Activated T-helper 1 cell treated with anti-CD3 and anti-CD28 coated beads, Interleukin-12 subunit alpha, Interleukin-12 subunit beta, Interleukin-2, Interleukin-4 antibody, amounts not matched to agents 30 ng/mL and 10 ng/mL and 1 ng/mL, durations not matched to agents 14 hours and 24 hours and 36 hours (primary cell): ENCODE measurements at regions not wholly inside any gene's neighbourhood (a gene's known extent, or its start where the extent isn't known, plus 50 kb on each side); places are given as distances from the start of the nearest gene placed in this dataset.
"Not testable (repeated sequence)": the region's sequence is repeated elsewhere in the genome, so short reads cannot be mapped to it uniquely, and the experiment has no call there.

Experiments used
- DNase-seq: peaks from one replicate; pipeline ENCODE4 v3.0.0; 2021; ENCODE audit warnings: low spot score
- H3K27ac Mint-ChIP-seq: one replicate; pipeline ENCODE4 v1.8.0; 2021; ENCODE audit warnings: mild to moderate bottlenecking, mixed read lengths
- H3K27me3 Mint-ChIP-seq: one replicate; pipeline ENCODE4 v1.8.0; 2022; ENCODE audit warnings: mild to moderate bottlenecking, moderate library complexity, mixed read lengths; ENCODE audit not compliant: insufficient read depth
- H3K36me3 Mint-ChIP-seq: one replicate; pipeline ENCODE4 v1.8.0; 2021; ENCODE audit warnings: low read depth, mixed read lengths
- H3K4me1 Mint-ChIP-seq: one replicate; pipeline ENCODE4 v1.8.0; 2021; ENCODE audit warnings: low read depth, mixed read lengths
- H3K4me3 Mint-ChIP-seq: one replicate; pipeline ENCODE4 v1.8.0; 2021; ENCODE audit warnings: mild to moderate bottlenecking, moderate library complexity, mixed read lengths
- H3K9me3 Mint-ChIP-seq: one replicate; pipeline ENCODE4 v1.8.0; 2021; ENCODE audit warnings: mixed read lengths
- intact Hi-C: fragments of 100-400 bp; cut with micrococcal nuclease; formaldehyde crosslinking; loops from one replicate; pipeline ENCODE4 v1.15.1; 2024

GRCh38 chr2:192465141-192465540, 270.4 kb upstream of the TMEFF2 start:
- Mint-ChIP-seq H3K4me1 (no peaks in the 10 kb centered on the region), H3K4me3 (no peak overlapping the region), H3K36me3 (no peaks in the 10 kb centered on the region), H3K27me3 (no peaks in the 10 kb centered on the region), H3K9me3 (no peaks in the 10 kb centered on the region), H3K27ac (no peak overlapping the region)
- no peak for DNase-seq
- intact Hi-C loops, result no loop called here

DNA sequence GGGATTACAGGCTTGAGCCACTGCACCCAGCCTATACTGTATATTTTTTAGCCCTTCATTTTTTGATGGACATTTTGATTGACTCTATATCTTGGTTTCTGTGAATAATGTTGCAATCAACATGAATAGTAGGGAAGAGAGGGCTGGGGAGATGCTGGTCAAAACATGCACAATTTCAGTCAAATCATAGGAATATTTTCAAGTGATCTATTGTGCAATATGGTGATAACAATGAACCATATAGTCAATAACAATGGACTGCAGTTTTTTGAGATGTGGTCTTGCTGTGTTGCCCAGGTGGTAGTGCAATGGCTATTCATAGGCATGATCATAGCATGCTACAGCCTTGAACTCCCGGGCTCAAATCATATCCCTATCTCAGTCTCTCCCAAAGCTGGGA, 264.7 kb upstream of the TMEFF2 start:
- DNase-seq, result no peak
- no peaks in the 10 kb centered on the region for H3K27me3 Mint-ChIP-seq
- H3K9me3 Mint-ChIP-seq, result no peaks in the 10 kb centered on the region
- H3K27ac Mint-ChIP-seq, result no peak overlapping the region
- H3K4me3 Mint-ChIP-seq, result no peak overlapping the region
- H3K4me1 Mint-ChIP-seq, result no peaks in the 10 kb centered on the region
- intact Hi-C loops, result no loop called here
- H3K36me3 Mint-ChIP-seq, result no peaks in the 10 kb centered on the region

DNA sequence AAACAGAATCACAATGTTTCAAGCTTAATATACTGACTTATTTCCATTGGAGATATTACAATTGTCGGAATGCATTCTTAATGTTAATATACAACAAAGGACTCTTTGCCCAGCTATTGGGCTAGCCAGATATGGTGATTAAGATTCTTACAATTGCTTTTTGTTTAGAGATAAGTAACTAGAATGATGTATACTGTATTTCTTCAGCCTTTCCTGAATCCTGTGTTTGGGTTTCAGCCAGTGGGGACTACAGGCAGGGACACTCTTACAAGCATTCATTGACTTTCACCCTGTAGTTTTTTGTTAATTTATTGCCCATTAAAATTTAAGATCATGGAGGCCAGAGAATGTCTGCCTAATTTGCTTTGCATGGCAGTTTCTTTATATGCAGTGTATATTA, 254.1 kb upstream of the TMEFF2 start:
- H3K4me1 Mint-ChIP-seq, result no peaks in the 10 kb centered on the region
- no peaks in the 10 kb centered on the region for H3K36me3 Mint-ChIP-seq
- H3K27ac Mint-ChIP-seq, result no peak overlapping the region
- no peak for DNase-seq
- no peaks in the 10 kb centered on the region for H3K9me3 Mint-ChIP-seq
- intact Hi-C loops, result no loop called here
- H3K4me3 Mint-ChIP-seq, result no peak overlapping the region
- no peaks in the 10 kb centered on the region for H3K27me3 Mint-ChIP-seq

- Mint-ChIP-seq H3K27me3 (no peaks in the 10 kb centered on the region), H3K27ac (no peak overlapping the region)
Observed at GRCh38 chr2:192444286-192444838, 249.6 kb upstream of the TMEFF2 start.

GRCh38 chr2:192443831-192444230, 249.1 kb upstream of the TMEFF2 start:
- no peak overlapping the region for H3K4me3 Mint-ChIP-seq
- H3K9me3 Mint-ChIP-seq, result no peaks in the 10 kb centered on the region
- no peak for DNase-seq
- intact Hi-C loops, result no loop called here
- H3K27ac Mint-ChIP-seq, result no peak overlapping the region
- H3K4me1 Mint-ChIP-seq, result no peaks in the 10 kb centered on the region
- H3K27me3 Mint-ChIP-seq, result no peaks in the 10 kb centered on the region
- H3K36me3 Mint-ChIP-seq, result no peaks in the 10 kb centered on the region

More at GRCh38 chr2:192444286-192444838, 249.6 kb upstream of the TMEFF2 start:
- no peak overlapping the region for H3K4me3 Mint-ChIP-seq
- no peaks in the 10 kb centered on the region for H3K36me3 Mint-ChIP-seq
- intact Hi-C loops, result no loop called here
- no peaks in the 10 kb centered on the region for H3K4me1 Mint-ChIP-seq
- H3K9me3 Mint-ChIP-seq, result no peaks in the 10 kb centered on the region
- DNase-seq, result no peak

DNA sequence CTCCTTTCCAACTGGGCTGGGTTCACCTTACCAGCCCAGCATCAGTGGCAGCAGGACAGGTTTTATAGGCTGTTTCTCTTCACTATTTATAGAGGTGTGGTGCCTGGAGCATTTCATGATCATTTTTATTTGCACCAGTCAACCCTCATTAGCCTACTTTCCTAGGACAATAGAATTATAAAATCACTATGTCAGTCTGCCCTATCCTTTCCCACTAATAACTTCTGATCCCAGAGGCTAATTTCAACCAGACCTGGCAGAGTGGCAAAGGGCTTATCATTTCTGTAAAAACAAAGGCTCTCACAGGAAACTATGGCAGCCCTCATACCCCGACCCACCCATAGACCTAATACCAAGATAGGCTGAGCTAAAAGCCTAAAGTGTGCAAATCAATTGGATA, 243.5 kb upstream of the TMEFF2 start:
- no peaks in the 10 kb centered on the region for H3K27me3 Mint-ChIP-seq
- DNase-seq, result no peak
- H3K9me3 Mint-ChIP-seq, result no peaks in the 10 kb centered on the region
- H3K4me3 Mint-ChIP-seq, result no peak overlapping the region
- intact Hi-C loops, result no loop called here
- no peaks in the 10 kb centered on the region for H3K4me1 Mint-ChIP-seq
- H3K27ac Mint-ChIP-seq, result no peak overlapping the region
- H3K36me3 Mint-ChIP-seq, result no peaks in the 10 kb centered on the region

DNA sequence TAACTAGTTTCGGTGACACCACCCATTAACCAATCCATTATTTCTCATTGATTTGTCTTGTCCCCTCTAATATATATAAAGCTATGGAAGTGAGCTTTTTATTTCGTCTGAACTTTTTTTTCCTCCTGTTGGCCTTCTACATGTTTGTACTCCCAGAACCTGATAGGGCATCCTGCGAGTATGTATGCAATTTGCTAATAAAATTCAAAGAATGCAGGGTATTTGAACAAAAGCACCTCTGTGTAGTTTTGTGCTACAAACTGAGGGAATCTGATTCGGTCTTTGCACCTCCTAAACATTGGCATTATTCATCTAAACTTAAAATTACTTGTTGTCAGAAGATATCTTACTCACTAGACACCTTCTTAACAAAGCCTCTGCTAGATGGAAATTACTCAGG, 242.9 kb upstream of the TMEFF2 start:
- Mint-ChIP-seq H3K4me1 (no peaks in the 10 kb centered on the region), H3K4me3 (no peak overlapping the region), H3K36me3 (no peaks in the 10 kb centered on the region), H3K27me3 (no peaks in the 10 kb centered on the region), H3K27ac (no peak overlapping the region), H3K9me3 (no peaks in the 10 kb centered on the region)
- intact Hi-C loops, result no loop called here
- no peak for DNase-seq

- Mint-ChIP-seq H3K4me1 (no peaks in the 10 kb centered on the region), H3K27me3 (no peaks in the 10 kb centered on the region), H3K9me3 (no peaks in the 10 kb centered on the region), H3K4me3 (no peak overlapping the region), H3K36me3 (no peaks in the 10 kb centered on the region), H3K27ac (no peak overlapping the region)
- intact Hi-C loops, result no loop called here
- DNase-seq, result no peak
Observed at GRCh38 chr2:192424243-192424642, 229.5 kb upstream of the TMEFF2 start.

- intact Hi-C loops, result no loop called here
- Mint-ChIP-seq H3K9me3 (no peaks in the 10 kb centered on the region), H3K4me3 (no peak overlapping the region), H3K36me3 (no peaks in the 10 kb centered on the region), H3K27me3 (no peaks in the 10 kb centered on the region), H3K27ac (no peak overlapping the region), H3K4me1 (no peaks in the 10 kb centered on the region)
- no peak for DNase-seq
Observed at GRCh38 chr2:192419786-192420185, 225.1 kb upstream of the TMEFF2 start.

GRCh38 chr2:192416060-192416459, 221.3 kb upstream of the TMEFF2 start:
- Mint-ChIP-seq H3K27ac (no peak overlapping the region), H3K9me3 (no peaks in the 10 kb centered on the region), H3K36me3 (no peaks in the 10 kb centered on the region), H3K4me3 (no peak overlapping the region), H3K4me1 (no peaks in the 10 kb centered on the region), H3K27me3 (no peaks in the 10 kb centered on the region)
- intact Hi-C loops, result no loop called here
- no peak for DNase-seq

GRCh38 chr2:192414794-192415193, 220.1 kb upstream of the TMEFF2 start:
- Mint-ChIP-seq H3K36me3 (no peaks in the 10 kb centered on the region), H3K4me1 (no peaks in the 10 kb centered on the region), H3K4me3 (no peak overlapping the region), H3K9me3 (no peaks in the 10 kb centered on the region), H3K27me3 (no peaks in the 10 kb centered on the region), H3K27ac (no peak overlapping the region)
- no peak for DNase-seq
- intact Hi-C loops, result no loop called here

GRCh38 chr2:192413812-192414681, 219.3 kb upstream of the TMEFF2 start:
- Mint-ChIP-seq H3K27ac (no peak overlapping the region), H3K36me3 (no peaks in the 10 kb centered on the region), H3K4me3 (no peak overlapping the region), H3K4me1 (no peaks in the 10 kb centered on the region), H3K9me3 (no peaks in the 10 kb centered on the region), H3K27me3 (no peaks in the 10 kb centered on the region)
- DNase-seq, result no peak
- intact Hi-C loops, result no loop called here

- intact Hi-C loops, H3K4me1 Mint-ChIP-seq, H3K27me3 Mint-ChIP-seq, DNase-seq, H3K9me3 Mint-ChIP-seq, H3K4me3 Mint-ChIP-seq, H3K27ac Mint-ChIP-seq, H3K36me3 Mint-ChIP-seq: not testable (repeated sequence)
Observed at GRCh38 chr2:192412866-192413265, 218.1 kb upstream of the TMEFF2 start.
